ENCODE measurements at regions not wholly inside any gene's neighbourhood (a gene's known extent, or its start where the extent isn't known, plus 50 kb on each side); places are given as distances from the start of the nearest gene placed in this dataset.
"Not testable (repeated sequence)": the region's sequence is repeated elsewhere in the genome, so short reads cannot be mapped to it uniquely, and the experiment has no call there.

- DNase-seq (ENCODE audit: low spot score): no peak
Observed at GRCh38 chr3:135393898-135394525, 571.5 kb upstream of the PPP2R3A start.

GRCh38 chr3:135412475-135412874, 553.1 kb upstream of the PPP2R3A start:
- DNase-seq (ENCODE audit: low spot score): no peak

- no peak for DNase-seq (ENCODE audit: low spot score)
Observed at GRCh38 chr3:135416182-135416581, 549.3 kb upstream of the PPP2R3A start.

GRCh38 chr3:135419155-135419554, 546.4 kb upstream of the PPP2R3A start:
- peak; percentile 14 for DNase-seq (ENCODE audit: low spot score)

- DNase-seq (ENCODE audit: low spot score): no peak
Observed at GRCh38 chr3:135426508-135426907, 539.0 kb upstream of the PPP2R3A start.

- no peak for DNase-seq (ENCODE audit: low spot score)
Observed at GRCh38 chr3:135432402-135432801, 533.1 kb upstream of the PPP2R3A start.

GRCh38 chr3:135438889-135439597, 526.5 kb upstream of the PPP2R3A start:
- not testable (repeated sequence) for DNase-seq (ENCODE audit: low spot score)

GRCh38 chr3:135439632-135440031, 525.9 kb upstream of the PPP2R3A start:
- DNase-seq (ENCODE audit: low spot score): not testable (repeated sequence)

GRCh38 chr3:135440233-135440632, 525.3 kb upstream of the PPP2R3A start:
- no peak for DNase-seq (ENCODE audit: low spot score)

GRCh38 chr3:135440746-135441145, 524.8 kb upstream of the PPP2R3A start:
- DNase-seq (ENCODE audit: low spot score): no peak

GRCh38 chr3:135444058-135444457, 521.5 kb upstream of the PPP2R3A start:
- no peak for DNase-seq (ENCODE audit: low spot score)

- DNase-seq (ENCODE audit: low spot score): no peak
Observed at GRCh38 chr3:135447483-135447882, 518.0 kb upstream of the PPP2R3A start.

GRCh38 chr3:135448520-135448919, 517.0 kb upstream of the PPP2R3A start:
- no peak for DNase-seq (ENCODE audit: low spot score)

- no peak for DNase-seq (ENCODE audit: low spot score)
Observed at GRCh38 chr3:135449046-135449445, 516.5 kb upstream of the PPP2R3A start.

GRCh38 chr3:135451037-135451785, 514.3 kb upstream of the PPP2R3A start:
- no peak for DNase-seq (ENCODE audit: low spot score)

- DNase-seq (ENCODE audit: low spot score): no peak
Observed at GRCh38 chr3:135452881-135453280, 512.6 kb upstream of the PPP2R3A start.

GRCh38 chr3:135453326-135453725, 512.2 kb upstream of the PPP2R3A start:
- no peak for DNase-seq (ENCODE audit: low spot score)

GRCh38 chr3:135454890-135455289, 510.6 kb upstream of the PPP2R3A start:
- no peak for DNase-seq (ENCODE audit: low spot score)

GRCh38 chr3:135456108-135456790, 509.3 kb upstream of the PPP2R3A start:
- DNase-seq (ENCODE audit: low spot score): no peak

GRCh38 chr3:135458541-135459322, 506.8 kb upstream of the PPP2R3A start:
- DNase-seq (ENCODE audit: low spot score): no peak

GRCh38 chr3:135460273-135460672, 505.3 kb upstream of the PPP2R3A start:
- no peak for DNase-seq (ENCODE audit: low spot score)

- no peak for DNase-seq (ENCODE audit: low spot score)
Observed at GRCh38 chr3:135471911-135472310, 493.6 kb upstream of the PPP2R3A start.

Measured in kidney tubule cell (primary cell).